Astrocyte of the cerebellum (primary cell): ENCODE measurements at regions not wholly inside any gene's neighbourhood (a gene's known extent, or its start where the extent isn't known, plus 50 kb on each side); places are given as distances from the start of the nearest gene placed in this dataset.
A peak's percentile ranks its signal among the peaks of the same experiment; 100 is the strongest.

Source experiments
- DNase-seq: peaks from one replicate; pipeline ENCODE4 v3.0.0-alpha.2; 2011; ENCODE audit warnings: low read depth
- H3K4me3 ChIP-seq: 2 replicates; pipeline ENCODE4 v1.5.1; 2011; ENCODE audit warnings: mild to moderate bottlenecking, low read depth, low read length, moderate library complexity
- CTCF ChIP-seq: IDR thresholded peaks from 2 replicates; pipeline ENCODE4 v1.5.1; 2012; ENCODE audit warnings: low read length, low read depth, moderate library complexity, mild to moderate bottlenecking; ENCODE audit errors: missing control alignments
- in situ Hi-C: cut with HindIII; loops from 2 replicates; pipeline ENCODE4 v1.10.0; 2017; ENCODE audit warnings: low sequenced_read_pairs

- in situ Hi-C loops: no loop called here
- no peak for TF ChIP-seq CTCF
- no peak overlapping the region for H3K4me3 ChIP-seq
- no peak for DNase-seq
These were observed 375.9 kb downstream of the TNS1 start for GRCh38 chr2:217626926-217627325.

GRCh38 chr2:217625557-217626169 is 377.1 kb downstream of the TNS1 start:
- in situ Hi-C loops: no loop called here
- DNase-seq: no peak
- TF ChIP-seq CTCF: no peak

GRCh38 chr2:217623281-217623912 is 379.4 kb downstream of the TNS1 start:
- in situ Hi-C loops: no loop called here
- no peak for TF ChIP-seq CTCF
- no peak for DNase-seq
- no peak overlapping the region for H3K4me3 ChIP-seq

More at GRCh38 chr2:217625557-217626169, 377.1 kb downstream of the TNS1 start:
- H3K4me3 ChIP-seq: no peak overlapping the region

- H3K4me3 ChIP-seq: no peak overlapping the region
- TF ChIP-seq CTCF: no peak
- in situ Hi-C loops: no loop called here
- peak; percentile 4 for DNase-seq
These were observed 380.4 kb downstream of the TNS1 start for GRCh38 chr2:217622205-217623060.

- no peak for DNase-seq
- in situ Hi-C loops: no loop called here
- no peak for TF ChIP-seq CTCF
- H3K4me3 ChIP-seq: no peak overlapping the region
These were observed 381.4 kb downstream of the TNS1 start for GRCh38 chr2:217621391-217621801.

- in situ Hi-C loops: loop anchor here (5.0 kb wide), 1 partner anchor 64 kb away; no protein-coding TSS in a partner anchor
- H3K4me3 ChIP-seq: no peak overlapping the region
- DNase-seq: no peak
- no peak for TF ChIP-seq CTCF
These were observed 384.1 kb downstream of the TNS1 start for GRCh38 chr2:217618744-217619143.
